ENCODE measurements at regions not wholly inside any gene's neighbourhood (a gene's known extent, or its start where the extent isn't known, plus 50 kb on each side); places are given as distances from the start of the nearest gene placed in this dataset.

DNA sequence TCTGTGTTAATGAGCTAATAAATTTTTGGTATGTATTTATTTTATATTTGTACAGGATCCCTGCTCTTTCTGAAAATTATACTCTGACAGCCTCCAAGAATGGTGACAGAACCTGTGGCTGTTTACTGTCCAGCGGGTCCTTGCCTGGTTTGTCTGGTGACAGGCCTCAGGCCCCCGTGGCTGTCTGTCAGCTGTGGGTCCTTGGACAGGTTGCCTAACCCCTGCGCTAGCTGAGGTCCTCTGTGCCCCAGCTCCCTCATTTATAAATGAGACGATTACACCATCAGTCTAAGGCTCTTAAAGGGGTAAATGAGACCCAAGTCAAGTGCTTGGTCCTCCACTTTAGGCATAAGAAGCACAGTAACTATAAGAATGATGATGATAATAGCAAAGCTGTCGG, 125.1 kb upstream of the COL5A1 start:
- TF ChIP-seq, protein P1, sequence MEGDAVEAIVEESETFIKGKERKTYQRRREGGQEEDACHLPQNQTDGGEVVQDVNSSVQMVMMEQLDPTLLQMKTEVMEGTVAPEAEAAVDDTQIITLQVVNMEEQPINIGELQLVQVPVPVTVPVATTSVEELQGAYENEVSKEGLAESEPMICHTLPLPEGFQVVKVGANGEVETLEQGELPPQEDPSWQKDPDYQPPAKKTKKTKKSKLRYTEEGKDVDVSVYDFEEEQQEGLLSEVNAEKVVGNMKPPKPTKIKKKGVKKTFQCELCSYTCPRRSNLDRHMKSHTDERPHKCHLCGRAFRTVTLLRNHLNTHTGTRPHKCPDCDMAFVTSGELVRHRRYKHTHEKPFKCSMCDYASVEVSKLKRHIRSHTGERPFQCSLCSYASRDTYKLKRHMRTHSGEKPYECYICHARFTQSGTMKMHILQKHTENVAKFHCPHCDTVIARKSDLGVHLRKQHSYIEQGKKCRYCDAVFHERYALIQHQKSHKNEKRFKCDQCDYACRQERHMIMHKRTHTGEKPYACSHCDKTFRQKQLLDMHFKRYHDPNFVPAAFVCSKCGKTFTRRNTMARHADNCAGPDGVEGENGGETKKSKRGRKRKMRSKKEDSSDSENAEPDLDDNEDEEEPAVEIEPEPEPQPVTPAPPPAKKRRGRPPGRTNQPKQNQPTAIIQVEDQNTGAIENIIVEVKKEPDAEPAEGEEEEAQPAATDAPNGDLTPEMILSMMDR (IDR thresholded peaks at IDR 0.05; ENCODE audit: low read depth, low read length) = no peak
- CTCF ChIA-PET = no interaction called here
- H3K27me3 ChIP-seq (ENCODE audit: control insufficient read depth, insufficient read depth, low read length) = no peaks in the 10 kb centered on the region
- DNase-seq (ENCODE audit: low read depth, low spot score) = no peak
- no peak overlapping the region for H3K4me3 ChIP-seq (ENCODE audit: low read depth, low read length)
- H3K9me3 ChIP-seq (ENCODE audit: control insufficient read depth, insufficient read depth, low read length) = peaks cover 26% of the 10 kb centered on the region
- no peak overlapping the region for H3K27ac ChIP-seq (ENCODE audit: low read depth, low read length)
- POLR2A ChIA-PET = interaction anchor here (0.9 kb wide), 1 partner anchor 13 kb away, joined by 3 read pairs; no protein-coding TSS in a partner anchor

DNA sequence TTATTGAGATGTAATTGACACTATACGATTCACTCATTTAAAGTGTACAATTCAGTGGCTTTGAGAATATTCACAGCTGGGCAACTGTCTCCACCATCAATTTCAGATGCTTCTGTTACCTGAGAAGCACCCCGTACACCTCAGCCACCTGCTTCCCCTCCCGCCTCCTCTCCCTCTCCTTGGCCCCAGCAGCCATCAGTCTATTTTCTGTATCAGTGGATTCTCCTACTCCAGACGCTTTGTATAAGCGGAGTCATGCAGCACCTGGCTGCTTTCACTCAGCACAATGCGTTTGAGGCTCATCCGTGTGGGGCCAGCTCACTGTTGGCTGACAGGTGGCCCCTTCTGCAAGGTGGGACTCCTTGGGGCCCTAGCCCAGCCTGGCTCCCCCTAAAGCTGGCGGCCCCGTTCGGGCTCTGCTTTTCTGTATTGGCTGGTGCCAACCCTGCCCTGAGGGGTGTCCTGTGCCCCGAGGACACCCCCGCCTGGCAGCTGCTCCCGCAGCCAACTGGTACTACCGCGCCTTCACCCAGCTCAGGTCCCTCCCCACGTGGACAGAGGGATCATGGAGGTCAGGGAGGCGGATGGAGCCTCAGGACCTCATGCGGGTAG, 124.4 kb upstream of the COL5A1 start:
- POLR2A ChIA-PET = interaction anchor here (0.7 to 0.9 kb wide), 2 partner anchors 14 to 65 kb away, joined by 3 read pairs; no protein-coding TSS in a partner anchor
- Histone ChIP-seq H3K9me3 (ENCODE audit: control insufficient read depth, insufficient read depth, low read length) (peaks cover 29% of the 10 kb centered on the region), H3K27ac (ENCODE audit: low read depth, low read length) (no peak overlapping the region), H3K4me3 (ENCODE audit: low read depth, low read length) (no peak overlapping the region), H3K27me3 (ENCODE audit: control insufficient read depth, insufficient read depth, low read length) (no peaks in the 10 kb centered on the region)
- TF ChIP-seq, protein P1 (IDR thresholded peaks at IDR 0.05; ENCODE audit: low read depth, low read length) = no peak
- CTCF ChIA-PET = no interaction called here
- no peak for DNase-seq (ENCODE audit: low read depth, low spot score)

DNA sequence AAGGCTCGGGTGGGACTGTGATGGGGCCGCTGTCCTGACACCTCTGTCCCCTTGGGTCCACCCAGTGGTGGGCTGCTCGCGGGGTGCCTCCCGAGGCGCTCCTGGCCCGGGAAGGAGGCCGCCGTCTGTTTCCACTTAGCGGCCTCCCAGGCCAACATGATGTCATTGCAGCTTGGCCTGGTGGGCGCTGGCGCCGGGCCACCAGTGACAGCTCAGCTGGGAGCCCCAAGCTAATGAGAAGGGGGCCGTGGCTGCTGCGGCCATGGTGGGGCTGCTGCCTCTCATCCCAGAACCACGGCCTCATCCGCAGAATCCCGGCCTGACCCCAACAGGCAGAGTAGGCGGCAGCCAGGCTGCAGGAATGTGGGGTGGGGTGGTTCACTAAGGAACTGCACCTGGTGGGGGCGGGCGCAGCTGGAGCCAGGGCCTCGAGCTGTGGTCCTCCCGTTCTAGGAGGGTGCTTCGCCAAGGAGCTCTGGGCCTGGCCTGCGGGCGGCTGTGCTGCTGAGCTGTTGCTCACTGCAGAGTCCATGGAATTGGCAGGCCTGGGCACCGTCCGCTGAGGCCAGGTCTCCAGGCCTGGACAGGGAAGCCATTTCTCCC, 123.5 kb upstream of the COL5A1 start:
- TF ChIP-seq, protein P1 (IDR thresholded peaks at IDR 0.05; ENCODE audit: low read depth, low read length) = no peak
- ChIA-PET POLR2A (no interaction called here), CTCF (no interaction called here)
- H3K9me3 ChIP-seq (ENCODE audit: control insufficient read depth, insufficient read depth, low read length) = peaks cover 29% of the 10 kb centered on the region
- no peak overlapping the region for H3K4me3 ChIP-seq (ENCODE audit: low read depth, low read length)
- H3K27ac ChIP-seq (ENCODE audit: low read depth, low read length) = no peak overlapping the region
- no peak for DNase-seq (ENCODE audit: low read depth, low spot score)
- peaks cover 2% of the 10 kb centered on the region for H3K27me3 ChIP-seq (ENCODE audit: control insufficient read depth, insufficient read depth, low read length)

DNA sequence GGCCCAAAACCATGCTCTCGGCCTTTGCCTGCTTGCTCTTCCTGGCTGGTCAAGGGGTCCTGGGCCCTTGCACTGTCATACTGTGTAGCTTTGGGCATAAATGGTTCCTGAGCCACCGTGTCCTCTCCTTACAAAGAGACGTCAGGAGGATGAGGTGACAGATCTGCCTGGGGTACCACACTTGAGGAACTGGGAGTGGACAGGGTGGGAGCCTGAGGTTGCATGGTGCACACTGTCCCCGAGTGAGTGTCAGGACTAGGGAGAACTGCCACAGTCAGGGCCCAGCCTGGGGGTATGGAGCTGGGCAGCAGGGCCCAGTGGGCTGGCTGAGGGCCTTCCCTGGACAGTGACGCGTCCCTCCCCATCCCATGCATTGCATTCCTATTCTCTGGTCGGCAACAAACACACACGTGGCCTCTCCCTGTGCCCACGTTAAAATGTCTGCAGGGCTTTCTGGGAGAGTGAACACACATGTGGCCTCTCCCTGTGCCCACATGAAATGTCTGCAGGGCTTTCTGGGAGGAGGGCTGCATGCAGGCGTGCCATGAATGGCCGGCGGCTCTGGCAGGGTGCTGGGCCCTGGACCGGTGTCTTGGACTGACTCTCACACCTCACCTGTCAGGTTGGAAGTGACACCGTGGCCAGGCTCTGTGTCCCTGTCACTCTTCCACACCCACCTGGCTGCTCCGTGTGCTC, 122.1 kb upstream of the COL5A1 start:
- POLR2A ChIA-PET = no interaction called here

More for the DNA sequence above, 122.1 kb upstream of the COL5A1 start:
- Histone ChIP-seq H3K27ac (ENCODE audit: low read depth, low read length) (no peak overlapping the region), H3K9me3 (ENCODE audit: control insufficient read depth, insufficient read depth, low read length) (peaks cover 24% of the 10 kb centered on the region), H3K27me3 (ENCODE audit: control insufficient read depth, insufficient read depth, low read length) (peaks cover 3% of the 10 kb centered on the region), H3K4me3 (ENCODE audit: low read depth, low read length) (no peak overlapping the region)
- DNase-seq (ENCODE audit: low read depth, low spot score) = no peak
- TF ChIP-seq, protein P1 (IDR thresholded peaks at IDR 0.05; ENCODE audit: low read depth, low read length) = no peak
- CTCF ChIA-PET = no interaction called here

Measured in AG04450 (cell line).